ENCODE measurements at regions not wholly inside any gene's neighbourhood (a gene's known extent, or its start where the extent isn't known, plus 50 kb on each side); places are given as distances from the start of the nearest gene placed in this dataset.

DNA sequence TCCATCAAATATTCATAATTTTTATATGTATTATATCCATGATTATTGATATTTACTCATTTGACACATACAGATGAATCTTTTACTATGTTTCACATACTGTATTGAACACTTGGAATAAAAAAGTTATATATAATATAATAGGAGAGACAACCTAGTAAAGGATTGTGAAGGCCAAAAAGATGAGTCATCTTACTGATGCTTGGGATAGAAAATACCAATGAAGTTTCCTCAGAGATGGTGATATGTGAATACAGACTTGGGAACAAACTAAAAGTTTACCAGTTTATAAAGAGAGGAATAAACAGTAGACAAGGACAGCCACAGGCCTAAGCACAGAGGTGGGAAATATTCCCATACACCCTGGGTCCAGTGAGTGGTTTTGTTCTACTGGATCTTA lies 743.9 kb upstream of the FLRT2 start:
- TF ChIP-seq TAF1 (IDR thresholded peaks at IDR 0.05; ENCODE audit: borderline replicate concordance, low read depth, low read length) (no peak), POLR2A (IDR thresholded peaks at IDR 0.05; ENCODE audit: low read depth, low read length) (no peak)
